D341Med (cell line): ENCODE measurements at regions not wholly inside any gene's neighbourhood (a gene's known extent, or its start where the extent isn't known, plus 50 kb on each side); places are given as distances from the start of the nearest gene placed in this dataset.
"Not testable (repeated sequence)": the region's sequence is repeated elsewhere in the genome, so short reads cannot be mapped to it uniquely, and the experiment has no call there.

Experiments
- DNase-seq: peaks from one replicate; pipeline ENCODE4 v3.0.0; 2012; ENCODE audit warnings: low spot score

GRCh38 chr13:74730556-74731331 is 596.5 kb upstream of the KLF12 start:
- no peak for DNase-seq

GRCh38 chr13:74726206-74726605 is 592.0 kb upstream of the KLF12 start:
- DNase-seq = no peak

GRCh38 chr13:74718232-74718842 is 584.1 kb upstream of the KLF12 start:
- DNase-seq = not testable (repeated sequence)

- no peak for DNase-seq
Measured at GRCh38 chr13:74715718-74716117, 581.5 kb upstream of the KLF12 start.

GRCh38 chr13:74710006-74710405 is 575.8 kb upstream of the KLF12 start:
- no peak for DNase-seq

GRCh38 chr13:74709226-74709625 is 575.0 kb upstream of the KLF12 start:
- no peak for DNase-seq

GRCh38 chr13:74708629-74709028 is 574.4 kb upstream of the KLF12 start:
- no peak for DNase-seq

GRCh38 chr13:74707291-74707690 is 573.1 kb upstream of the KLF12 start:
- no peak for DNase-seq

- DNase-seq = no peak
Measured at GRCh38 chr13:74706801-74707200, 572.6 kb upstream of the KLF12 start.

GRCh38 chr13:74705438-74705837 is 571.2 kb upstream of the KLF12 start:
- DNase-seq = no peak

- DNase-seq = no peak
Measured at GRCh38 chr13:74703855-74704387, 569.7 kb upstream of the KLF12 start.

GRCh38 chr13:74696148-74696922 is 562.1 kb upstream of the KLF12 start:
- no peak for DNase-seq

- DNase-seq = no peak
Measured at GRCh38 chr13:74695021-74695800, 561.0 kb upstream of the KLF12 start.

GRCh38 chr13:74687442-74688182 is 553.4 kb upstream of the KLF12 start:
- no peak for DNase-seq

- DNase-seq = no peak
Measured at GRCh38 chr13:74683411-74683810, 549.2 kb upstream of the KLF12 start.

GRCh38 chr13:74682746-74683145 is 548.5 kb upstream of the KLF12 start:
- DNase-seq = no peak

GRCh38 chr13:74681891-74682290 is 547.7 kb upstream of the KLF12 start:
- no peak for DNase-seq

- no peak for DNase-seq
Measured at GRCh38 chr13:74678308-74678965, 544.2 kb upstream of the KLF12 start.

- DNase-seq = no peak
Measured at GRCh38 chr13:74675972-74676371, 541.8 kb upstream of the KLF12 start.

GRCh38 chr13:74675182-74675581 is 541.0 kb upstream of the KLF12 start:
- no peak for DNase-seq

GRCh38 chr13:74674720-74675119 is 540.5 kb upstream of the KLF12 start:
- no peak for DNase-seq
